ENCODE measurements at regions not wholly inside any gene's neighbourhood (a gene's known extent, or its start where the extent isn't known, plus 50 kb on each side); places are given as distances from the start of the nearest gene placed in this dataset.
"Not testable (repeated sequence)": the region's sequence is repeated elsewhere in the genome, so short reads cannot be mapped to it uniquely, and the experiment has no call there.

DNA sequence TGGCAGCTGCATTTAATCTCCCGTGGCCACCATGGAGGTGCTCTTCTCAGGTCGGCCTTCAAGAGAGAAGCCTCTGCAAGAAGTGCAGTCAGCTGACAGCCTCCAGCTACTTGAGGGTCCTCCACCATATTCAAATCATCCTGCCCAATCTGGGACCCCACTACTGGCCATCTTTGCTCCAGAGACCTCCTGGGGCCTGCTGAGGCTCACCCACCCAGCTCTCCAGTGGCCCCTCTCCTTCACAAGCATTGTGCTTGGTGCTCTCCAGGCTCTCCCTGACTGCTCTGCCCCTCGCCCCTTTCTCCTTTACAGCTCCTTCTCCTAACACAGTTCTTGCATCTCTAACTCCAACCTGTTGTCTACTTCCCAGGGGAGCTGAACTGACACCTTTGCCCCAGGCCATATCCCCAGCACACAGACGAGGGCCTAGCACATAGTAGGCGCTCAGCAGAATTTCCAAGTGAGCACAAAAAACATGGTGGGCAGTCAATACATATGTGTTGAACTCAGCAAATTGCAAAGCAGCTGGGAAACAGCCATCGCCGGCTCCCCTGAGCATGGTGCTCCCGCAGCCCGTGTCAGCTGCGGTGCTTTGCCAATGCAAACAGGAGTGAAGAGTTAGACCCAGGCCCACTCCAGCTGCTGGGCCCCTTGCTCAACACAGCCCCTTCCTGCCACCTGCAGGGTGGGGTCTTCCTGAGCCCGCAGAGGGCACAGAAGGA is 102.2 kb downstream of the TNFRSF13B start:
- DNase-seq = not testable (repeated sequence)

- not testable (repeated sequence) for DNase-seq
These were observed 103.3 kb downstream of the TNFRSF13B start for GRCh38 chr17:16868616-16869015.

DNA sequence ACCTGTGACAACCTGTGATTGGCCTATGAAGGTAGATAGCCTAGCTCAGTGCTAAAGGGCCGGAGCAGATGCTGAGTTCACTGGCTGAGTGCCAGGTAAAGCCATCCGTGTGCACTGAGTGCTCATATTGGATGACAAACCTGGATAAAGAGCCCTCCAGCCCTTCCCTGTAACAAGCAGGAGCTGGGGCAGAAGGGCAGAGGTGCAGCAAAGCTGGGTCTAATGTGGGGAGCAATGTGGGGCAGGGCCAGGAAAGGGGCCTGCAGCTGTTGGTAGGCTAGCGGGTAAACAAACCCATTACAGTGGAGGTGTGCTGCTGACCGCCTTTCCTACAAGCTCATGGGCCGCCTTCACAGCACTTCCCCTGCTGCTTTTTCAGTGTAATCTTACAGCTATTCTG is 104.4 kb downstream of the TNFRSF13B start:
- not testable (repeated sequence) for DNase-seq

DNA sequence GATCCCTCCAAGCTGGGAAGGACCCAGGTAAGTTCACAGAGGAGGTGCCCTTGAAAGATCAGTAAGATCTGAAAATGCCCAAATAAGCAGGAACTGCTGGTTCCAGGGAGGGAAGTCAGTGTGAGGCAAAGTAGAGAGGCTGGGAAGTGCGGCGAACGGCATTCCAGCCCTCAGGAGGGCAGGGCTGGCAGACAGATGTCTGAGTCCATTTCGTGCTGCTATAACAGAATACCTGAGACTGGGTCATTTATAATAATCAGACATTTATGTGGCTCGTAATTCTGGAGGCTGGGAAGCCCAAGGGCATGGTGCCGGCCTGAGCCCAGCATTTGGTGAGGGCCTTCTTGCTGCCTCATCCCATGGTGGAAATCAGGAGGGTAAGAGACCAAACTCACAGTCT is 105.1 kb downstream of the TNFRSF13B start:
- DNase-seq = not testable (repeated sequence)

DNA sequence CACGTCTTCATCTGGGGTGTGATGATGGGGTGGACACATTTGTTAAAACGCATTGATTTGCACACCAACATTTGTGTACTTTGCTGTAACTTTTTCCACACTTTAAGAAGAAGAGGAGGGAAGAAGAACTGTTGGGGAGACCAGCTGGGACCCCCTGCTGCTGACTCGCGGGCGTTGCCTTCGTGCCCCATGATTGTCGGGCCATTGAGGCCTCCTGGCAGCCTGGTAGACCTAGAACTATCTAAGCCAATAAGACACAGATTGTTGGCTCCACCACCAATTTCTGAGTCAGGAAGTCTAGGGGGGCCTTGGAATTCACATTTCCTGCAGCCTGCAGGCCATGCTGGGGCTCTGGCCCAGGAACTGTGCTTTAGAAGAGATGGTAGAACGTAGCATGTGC is 105.5 kb downstream of the TNFRSF13B start:
- DNase-seq = no peak

DNA sequence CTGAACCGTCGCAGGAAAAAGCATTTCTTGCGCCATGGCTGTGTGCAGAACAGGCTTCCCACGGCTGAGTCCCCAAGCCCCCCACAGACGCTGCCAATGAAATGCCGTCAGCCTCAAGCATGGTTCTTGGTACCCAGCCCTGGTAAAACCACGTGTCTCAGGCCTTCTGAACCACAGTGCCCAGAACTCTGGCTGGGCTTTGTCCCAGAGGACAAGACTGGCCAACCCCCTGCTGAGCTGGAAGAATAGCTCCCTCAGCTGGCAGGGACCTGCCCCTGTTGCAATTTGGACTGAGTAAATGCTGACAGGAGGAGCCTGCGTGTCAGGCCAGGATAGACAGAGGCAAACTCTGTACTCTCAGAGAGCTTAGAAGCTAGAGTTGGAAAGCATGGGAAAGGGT is 106.2 kb downstream of the TNFRSF13B start:
- not testable (repeated sequence) for DNase-seq

DNA sequence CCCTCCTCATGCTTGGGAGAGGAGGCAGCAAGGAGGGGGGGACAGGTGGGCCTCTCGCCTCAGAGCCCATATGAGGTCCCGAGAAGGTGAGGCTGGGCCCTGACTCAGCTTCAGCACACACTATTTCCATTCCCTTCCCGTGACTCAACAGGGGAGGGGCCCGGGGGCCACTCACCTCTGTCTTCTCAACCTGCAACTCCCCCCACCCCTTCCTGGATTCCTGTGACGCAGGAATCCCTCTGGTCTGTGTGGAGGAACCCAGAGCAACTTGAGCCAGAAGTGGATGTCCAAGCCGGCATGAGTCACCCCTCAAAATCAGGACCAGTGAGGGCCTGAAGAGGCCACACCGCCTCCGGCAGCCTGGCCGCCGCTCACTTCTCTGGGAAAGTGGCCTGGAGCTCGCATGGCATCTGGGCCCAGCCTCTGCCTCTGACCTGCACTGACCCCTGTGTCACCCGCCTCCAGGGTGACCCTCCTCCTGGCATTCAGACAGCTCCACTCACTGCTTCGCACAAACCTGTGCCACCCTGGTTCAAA is 106.8 kb downstream of the TNFRSF13B start:
- not testable (repeated sequence) for DNase-seq

GRCh38 chr17:16864462-16865076 is 107.3 kb downstream of the TNFRSF13B start:
- DNase-seq = not testable (repeated sequence)

- not testable (repeated sequence) for DNase-seq
These were observed 110.8 kb downstream of the TNFRSF13B start for GRCh38 chr17:16861152-16861551.

GRCh38 chr17:16860467-16860866 is 111.5 kb downstream of the TNFRSF13B start:
- not testable (repeated sequence) for DNase-seq

DNA sequence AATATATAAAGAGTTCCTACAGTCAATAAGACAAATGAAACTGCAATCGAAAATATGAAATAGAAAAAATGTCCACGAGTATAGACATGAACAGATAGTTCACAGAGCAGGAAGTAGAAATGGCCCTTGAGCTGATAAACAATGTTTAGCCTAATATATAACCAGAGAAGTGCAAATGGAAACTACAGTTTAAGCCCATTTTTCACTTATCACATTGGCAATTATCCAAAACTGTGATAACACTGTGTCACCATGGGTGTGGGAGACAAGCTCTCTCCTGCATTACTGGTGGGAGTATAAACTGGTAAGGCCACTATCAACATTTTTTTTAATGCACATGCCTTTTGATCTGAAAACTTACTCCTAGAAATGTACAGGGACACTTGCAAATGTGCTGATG is 112.4 kb downstream of the TNFRSF13B start:
- DNase-seq = peak; percentile 76

- DNase-seq = not testable (repeated sequence)
These were observed 114.2 kb downstream of the TNFRSF13B start for GRCh38 chr17:16857746-16858145.

DNA sequence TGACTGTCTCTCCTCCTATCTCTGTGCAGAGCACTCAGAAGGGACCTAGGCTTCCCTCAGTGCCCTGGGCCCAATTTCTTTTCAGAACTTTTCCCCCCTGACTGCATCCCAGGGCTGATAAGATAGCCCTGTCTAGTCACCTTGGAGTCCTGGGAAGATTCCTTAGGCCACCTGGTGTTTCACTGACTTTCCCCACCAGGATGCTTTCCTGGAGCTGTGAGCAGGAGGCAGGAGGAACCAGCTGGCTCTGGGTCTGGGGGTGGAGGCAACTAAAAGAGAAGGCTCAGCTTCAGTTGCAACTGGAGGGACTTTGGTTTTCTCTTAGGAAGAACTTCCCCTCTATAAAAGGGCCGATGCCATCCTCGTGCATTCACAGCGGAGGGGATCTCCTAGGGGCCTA is 115.1 kb downstream of the TNFRSF13B start:
- DNase-seq = not testable (repeated sequence)

- not testable (repeated sequence) for DNase-seq
These were observed 115.7 kb downstream of the TNFRSF13B start for GRCh38 chr17:16856171-16856570.

- DNase-seq = not testable (repeated sequence)
These were observed 117.3 kb downstream of the TNFRSF13B start for GRCh38 chr17:16854636-16855035.

DNA sequence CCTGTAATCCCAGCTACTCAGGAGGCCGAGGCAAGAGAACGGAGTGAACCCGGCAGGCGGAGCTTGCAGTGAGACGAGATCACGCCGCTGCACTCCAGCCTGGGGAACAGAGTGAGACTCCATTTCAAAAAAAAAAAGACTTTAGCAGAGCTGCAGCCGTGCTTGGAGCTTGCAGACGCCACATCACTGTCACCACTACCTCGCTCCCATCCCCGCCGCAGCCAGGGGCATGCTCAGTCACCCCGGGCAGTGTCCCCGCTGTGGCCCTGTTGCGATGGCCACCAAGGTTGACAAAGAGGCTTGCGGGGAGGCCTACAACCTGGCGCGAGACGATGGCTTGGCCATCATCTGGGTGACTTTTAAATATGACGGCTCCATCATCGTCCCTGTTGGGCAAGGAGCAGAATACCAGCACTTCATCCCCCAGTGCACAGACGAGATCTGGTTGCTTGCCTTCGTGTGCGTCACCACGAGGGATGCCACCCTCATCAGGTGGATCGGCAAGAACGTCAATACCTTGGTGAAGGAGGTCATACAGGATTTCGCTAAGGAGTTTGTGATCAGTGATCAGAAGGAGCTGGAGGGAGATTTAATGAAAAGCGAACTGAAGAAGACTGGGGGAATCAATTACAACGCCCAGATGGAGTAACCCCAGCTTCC is 118.1 kb downstream of the TNFRSF13B start:
- no peak for DNase-seq

DNA sequence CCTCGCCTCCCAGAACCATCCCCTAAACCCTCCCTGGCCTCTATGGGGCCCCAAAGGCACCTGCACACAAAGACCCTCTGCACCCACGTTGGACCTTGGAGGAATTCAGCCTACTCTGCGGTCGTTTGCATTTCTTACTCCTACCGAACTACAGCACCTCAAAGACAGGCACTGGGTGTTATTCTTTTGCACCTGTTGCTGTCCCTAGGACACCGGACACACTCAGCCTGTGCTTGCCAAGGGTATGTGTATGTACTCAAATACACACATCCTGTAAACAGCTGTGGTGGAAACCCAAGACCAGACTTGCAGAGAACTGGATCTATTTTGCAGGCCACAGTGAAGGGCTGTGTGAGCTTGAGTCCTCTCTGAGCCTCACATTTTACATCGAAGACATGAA is 122.1 kb downstream of the TNFRSF13B start:
- not testable (repeated sequence) for DNase-seq

- DNase-seq = not testable (repeated sequence)
These were observed 122.9 kb downstream of the TNFRSF13B start for GRCh38 chr17:16848997-16849396.

- DNase-seq = not testable (repeated sequence)
These were observed 126.8 kb downstream of the TNFRSF13B start for GRCh38 chr17:16845098-16845497.

- DNase-seq = not testable (repeated sequence)
These were observed 127.2 kb downstream of the TNFRSF13B start for GRCh38 chr17:16844669-16845068.

DNA sequence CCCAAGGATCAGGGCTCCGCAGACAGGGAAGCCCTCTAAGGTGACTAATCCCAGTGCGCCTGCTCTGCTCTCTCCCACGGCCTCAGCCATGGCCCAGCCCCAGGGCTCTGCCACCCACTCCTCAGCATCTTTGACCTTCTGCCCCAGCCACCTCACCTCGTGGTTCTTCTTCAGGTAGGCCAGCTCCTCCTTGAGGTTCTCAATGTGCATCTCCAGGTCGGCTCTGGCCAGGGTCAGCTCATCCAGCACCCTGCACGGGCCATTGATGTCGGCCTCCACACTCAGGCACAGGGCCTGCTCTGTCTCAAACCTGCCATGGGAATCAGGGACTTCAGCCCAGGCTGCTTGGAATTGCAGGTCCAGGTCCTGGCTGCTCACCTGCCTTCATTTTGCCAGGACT is 128.4 kb downstream of the TNFRSF13B start:
- not testable (repeated sequence) for DNase-seq

DNA sequence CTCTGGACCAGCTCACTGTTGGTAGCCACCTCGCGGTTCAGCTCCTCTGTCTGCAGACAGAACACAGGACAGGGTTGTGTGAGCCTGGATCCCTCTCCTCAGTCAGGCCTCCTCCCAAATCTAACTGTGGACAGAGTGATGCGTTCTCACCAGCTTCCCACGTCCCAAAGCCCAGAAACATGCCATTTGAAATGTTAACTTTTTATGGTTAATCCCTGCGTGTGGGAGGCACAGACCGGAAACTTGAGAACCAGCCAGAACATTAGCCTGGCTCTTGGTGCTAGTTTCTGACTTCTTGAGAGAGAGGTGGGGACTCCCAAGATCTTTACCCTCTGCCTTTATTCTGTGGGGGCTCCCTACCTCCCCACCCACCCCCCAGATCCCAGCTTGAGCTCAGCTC is 129.6 kb downstream of the TNFRSF13B start:
- not testable (repeated sequence) for DNase-seq

DNA sequence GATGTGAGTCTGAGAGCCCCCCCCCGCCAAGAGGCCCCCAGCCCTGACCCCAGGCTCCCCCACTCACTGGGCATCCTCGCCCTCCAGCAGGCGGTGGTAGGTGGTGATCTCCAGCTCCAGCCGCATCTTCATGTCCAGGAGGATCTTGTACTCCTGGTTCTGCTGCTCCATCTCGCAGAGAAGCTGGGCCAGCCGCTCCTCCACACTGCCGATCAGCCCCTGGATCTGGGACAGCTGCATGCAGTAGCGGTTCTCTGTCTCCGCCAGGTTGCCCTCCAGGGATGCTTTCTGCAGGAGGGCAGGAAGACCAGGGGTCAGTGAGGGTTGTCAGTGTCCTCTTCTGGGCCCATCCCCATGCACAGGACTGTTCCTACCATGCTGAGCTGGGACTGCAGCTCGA is 130.0 kb downstream of the TNFRSF13B start:
- not testable (repeated sequence) for DNase-seq

DNA sequence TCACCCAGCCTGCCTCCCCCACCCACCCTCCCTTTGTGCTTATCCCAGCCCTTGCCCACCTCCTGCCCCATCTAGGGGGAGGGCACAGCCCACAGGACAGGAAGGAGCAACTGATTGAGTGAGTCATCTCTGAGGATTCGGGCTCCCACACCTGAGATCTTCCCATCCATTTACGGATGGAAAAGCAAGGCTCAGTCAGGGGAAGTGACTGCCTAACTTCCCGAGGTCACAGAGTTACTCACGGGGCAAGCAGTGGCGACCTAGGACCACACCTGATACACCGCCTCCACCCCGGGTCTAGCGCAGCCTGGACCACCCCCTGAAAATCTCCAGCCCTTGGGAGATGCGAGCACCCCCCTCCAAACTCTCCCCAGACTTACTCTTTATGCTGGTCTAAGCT is 131.7 kb downstream of the TNFRSF13B start:
- not testable (repeated sequence) for DNase-seq
